ENCODE measurements at regions not wholly inside any gene's neighbourhood (a gene's known extent, or its start where the extent isn't known, plus 50 kb on each side); places are given as distances from the start of the nearest gene placed in this dataset.

DNA sequence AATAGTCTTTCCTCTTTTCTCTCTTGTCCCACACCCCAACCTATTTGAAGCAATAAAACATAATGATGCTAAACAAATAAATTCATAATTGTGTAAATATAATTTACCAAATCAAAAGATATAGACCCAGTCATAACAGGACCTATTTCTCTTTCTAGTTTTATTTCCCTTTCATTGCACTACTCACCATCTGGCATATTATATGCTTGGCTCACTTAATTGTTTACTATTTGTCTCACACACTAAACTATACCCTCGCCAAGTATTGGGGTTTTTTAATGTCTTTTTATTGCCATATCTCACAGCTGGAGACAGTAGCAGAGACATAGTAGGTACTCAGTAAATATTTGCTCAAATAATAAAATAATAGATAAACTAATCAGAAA, 597.5 kb upstream of the PCDH15 start:
- Mint-ChIP-seq H3K4me1 (ENCODE audit: low read depth) (peaks cover 3% of the 10 kb centered on the region), H3K36me3 (ENCODE audit: insufficient read depth) (no peaks in the 10 kb centered on the region), H3K9me3 (ENCODE audit: low read depth) (no peaks in the 10 kb centered on the region), H3K27me3 (no peaks in the 10 kb centered on the region), H3K27ac (no peak overlapping the region), H3K4me3 (ENCODE audit: low read depth) (no peak overlapping the region)
- DNase-seq (ENCODE audit: low spot score, unreplicated experiment), result no peak
- TF ChIP-seq, protein P1, sequence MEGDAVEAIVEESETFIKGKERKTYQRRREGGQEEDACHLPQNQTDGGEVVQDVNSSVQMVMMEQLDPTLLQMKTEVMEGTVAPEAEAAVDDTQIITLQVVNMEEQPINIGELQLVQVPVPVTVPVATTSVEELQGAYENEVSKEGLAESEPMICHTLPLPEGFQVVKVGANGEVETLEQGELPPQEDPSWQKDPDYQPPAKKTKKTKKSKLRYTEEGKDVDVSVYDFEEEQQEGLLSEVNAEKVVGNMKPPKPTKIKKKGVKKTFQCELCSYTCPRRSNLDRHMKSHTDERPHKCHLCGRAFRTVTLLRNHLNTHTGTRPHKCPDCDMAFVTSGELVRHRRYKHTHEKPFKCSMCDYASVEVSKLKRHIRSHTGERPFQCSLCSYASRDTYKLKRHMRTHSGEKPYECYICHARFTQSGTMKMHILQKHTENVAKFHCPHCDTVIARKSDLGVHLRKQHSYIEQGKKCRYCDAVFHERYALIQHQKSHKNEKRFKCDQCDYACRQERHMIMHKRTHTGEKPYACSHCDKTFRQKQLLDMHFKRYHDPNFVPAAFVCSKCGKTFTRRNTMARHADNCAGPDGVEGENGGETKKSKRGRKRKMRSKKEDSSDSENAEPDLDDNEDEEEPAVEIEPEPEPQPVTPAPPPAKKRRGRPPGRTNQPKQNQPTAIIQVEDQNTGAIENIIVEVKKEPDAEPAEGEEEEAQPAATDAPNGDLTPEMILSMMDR (IDR thresholded peaks at IDR 0.05; ENCODE audit: unreplicated experiment), result no peak

DNA sequence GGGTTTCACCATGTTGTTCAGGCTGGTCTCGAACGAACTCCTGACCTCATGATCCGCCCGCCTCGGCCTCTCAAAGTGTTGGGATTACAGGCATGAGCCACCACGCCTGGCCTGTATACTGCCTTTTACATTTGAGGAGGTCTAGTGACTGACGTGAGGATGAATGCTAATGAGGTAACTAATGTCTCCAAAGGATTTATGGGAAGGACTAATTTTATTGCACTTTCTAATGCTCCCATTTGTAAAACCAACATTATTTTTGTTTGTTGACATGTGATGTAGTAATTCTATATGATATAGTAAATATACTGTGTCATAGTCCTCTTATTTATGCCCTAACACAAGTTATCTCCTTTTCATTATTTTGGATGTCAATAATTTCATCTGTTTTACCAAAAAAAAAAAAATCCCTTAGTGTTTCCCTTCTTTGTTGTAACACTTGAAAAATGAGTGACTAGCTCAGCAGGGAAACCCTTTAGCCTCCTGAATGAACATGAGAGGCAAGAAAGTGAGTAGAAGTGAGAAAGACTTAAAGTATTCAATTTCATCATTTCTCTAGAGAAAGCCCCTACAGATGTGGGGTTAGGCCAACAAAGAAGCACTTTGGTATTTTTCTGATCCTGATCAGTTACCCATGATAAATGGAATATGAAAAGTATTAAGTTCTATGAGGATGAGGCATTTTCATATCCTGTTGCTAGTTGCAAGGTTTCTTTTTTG, 596.9 kb upstream of the PCDH15 start:
- Mint-ChIP-seq H3K4me3 (ENCODE audit: low read depth) (no peak overlapping the region), H3K27ac (no peak overlapping the region), H3K27me3 (no peaks in the 10 kb centered on the region), H3K4me1 (ENCODE audit: low read depth) (peaks cover 3% of the 10 kb centered on the region), H3K36me3 (ENCODE audit: insufficient read depth) (no peaks in the 10 kb centered on the region), H3K9me3 (ENCODE audit: low read depth) (no peaks in the 10 kb centered on the region)
- TF ChIP-seq, protein P1 (IDR thresholded peaks at IDR 0.05; ENCODE audit: unreplicated experiment), result no peak
- no peak for DNase-seq (ENCODE audit: low spot score, unreplicated experiment)

DNA sequence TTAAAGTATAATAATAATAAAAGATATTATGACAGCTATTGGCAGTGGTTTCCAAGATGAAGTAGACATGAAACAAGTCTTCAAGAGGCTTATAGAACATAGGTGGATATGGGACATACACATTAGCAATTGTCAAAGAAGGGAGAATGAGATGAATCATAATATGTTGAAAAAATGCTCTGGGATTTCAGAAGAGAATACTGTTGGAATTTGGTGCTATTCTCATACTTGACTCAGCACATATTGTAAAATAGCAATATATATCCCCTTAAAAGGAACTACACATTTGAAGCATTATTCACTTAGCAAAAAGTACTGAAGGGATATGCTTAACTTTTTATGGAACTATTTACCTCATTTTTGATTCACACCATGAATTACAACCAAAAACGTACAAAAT, 577.2 kb upstream of the PCDH15 start:
- Mint-ChIP-seq H3K27ac (no peak overlapping the region), H3K27me3 (no peaks in the 10 kb centered on the region), H3K36me3 (ENCODE audit: insufficient read depth) (no peaks in the 10 kb centered on the region), H3K4me3 (ENCODE audit: low read depth) (no peak overlapping the region), H3K9me3 (ENCODE audit: low read depth) (peaks cover 3% of the 10 kb centered on the region), H3K4me1 (ENCODE audit: low read depth) (peaks cover 12% of the 10 kb centered on the region)
- TF ChIP-seq, protein P1 (IDR thresholded peaks at IDR 0.05; ENCODE audit: unreplicated experiment), result no peak
- no peak for DNase-seq (ENCODE audit: low spot score, unreplicated experiment)

DNA sequence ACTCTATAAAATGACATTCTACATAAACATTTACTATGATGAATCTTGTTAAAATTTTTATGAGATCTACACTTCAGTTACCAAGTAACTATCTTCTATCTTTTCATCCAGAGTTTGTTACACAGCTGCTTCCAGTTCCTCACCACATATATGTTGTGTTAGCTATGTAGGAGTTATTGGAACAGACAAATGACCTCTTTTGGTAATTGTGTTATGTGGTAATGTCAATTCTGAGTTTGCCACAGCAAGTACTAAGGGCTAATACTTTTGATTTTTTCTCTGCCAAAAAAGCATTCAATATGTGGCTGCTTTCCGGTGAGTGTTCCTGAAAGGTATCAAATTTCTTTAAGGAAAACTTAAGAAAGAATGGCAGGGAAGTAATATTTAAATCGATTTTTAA, 573.9 kb upstream of the PCDH15 start:
- Mint-ChIP-seq H3K4me3 (ENCODE audit: low read depth) (no peak overlapping the region), H3K27ac (no peak overlapping the region), H3K27me3 (no peaks in the 10 kb centered on the region), H3K4me1 (ENCODE audit: low read depth) (peaks cover 4% of the 10 kb centered on the region), H3K36me3 (ENCODE audit: insufficient read depth) (no peaks in the 10 kb centered on the region), H3K9me3 (ENCODE audit: low read depth) (no peaks in the 10 kb centered on the region)
- TF ChIP-seq, protein P1 (IDR thresholded peaks at IDR 0.05; ENCODE audit: unreplicated experiment), result no peak
- no peak for DNase-seq (ENCODE audit: low spot score, unreplicated experiment)

DNA sequence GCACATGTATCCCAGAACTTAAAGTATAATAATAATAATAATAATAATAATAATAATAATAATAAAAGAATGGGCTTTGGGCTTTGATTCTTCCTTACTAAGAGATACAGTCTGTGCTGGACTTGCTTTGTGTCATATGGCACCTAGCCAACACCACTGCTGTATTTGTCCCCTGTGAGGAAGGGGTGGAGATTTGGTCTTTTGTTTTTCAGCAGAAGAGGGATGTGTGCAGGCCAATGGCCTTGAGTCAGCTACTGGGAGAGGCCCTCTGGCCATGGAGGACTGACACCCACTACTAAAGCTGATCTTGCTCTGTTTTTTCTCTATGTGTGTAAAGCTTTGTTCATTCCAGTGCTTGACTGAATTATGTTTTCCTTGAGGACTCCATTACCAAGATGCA, 573.0 kb upstream of the PCDH15 start:
- Mint-ChIP-seq H3K27me3 (no peaks in the 10 kb centered on the region), H3K27ac (no peak overlapping the region), H3K4me1 (ENCODE audit: low read depth) (peaks cover 2% of the 10 kb centered on the region), H3K9me3 (ENCODE audit: low read depth) (no peaks in the 10 kb centered on the region), H3K4me3 (ENCODE audit: low read depth) (no peak overlapping the region), H3K36me3 (ENCODE audit: insufficient read depth) (no peaks in the 10 kb centered on the region)
- no peak for DNase-seq (ENCODE audit: low spot score, unreplicated experiment)
- TF ChIP-seq, protein P1 (IDR thresholded peaks at IDR 0.05; ENCODE audit: unreplicated experiment), result no peak
